ENCODE measurements at regions not wholly inside any gene's neighbourhood (a gene's known extent, or its start where the extent isn't known, plus 50 kb on each side); places are given as distances from the start of the nearest gene placed in this dataset.

- TF ChIP-seq POU5F1 (IDR thresholded peaks at IDR 0.05; ENCODE audit: low read depth, low read length), result no peak
- TF ChIP-seq RFX5 (IDR thresholded peaks at IDR 0.05; ENCODE audit: borderline replicate concordance, low read depth, low read length), result no peak
Measured at GRCh38 chr18:51998066-51998465, 341.9 kb upstream of the DCC start (continued).
